SK-N-SH treated with all-trans-retinoic acid at 6 μM for 48 hours (cell line): ENCODE measurements at regions not wholly inside any gene's neighbourhood (a gene's known extent, or its start where the extent isn't known, plus 50 kb on each side); places are given as distances from the start of the nearest gene placed in this dataset.

ENCODE experiments used
- ATAC-seq: fragments of 200-7000 bp; cut with Tn5 transposase; 3 replicates; pipeline ENCODE4 v1.9.1; 2020; ENCODE audit warnings: mild to moderate bottlenecking, moderate library complexity
- ARNTL ChIP-seq: fragments of 450-650 bp; formaldehyde crosslinking; IDR thresholded peaks from 2 replicates; pipeline ENCODE4 v1.5.0; 2020; ENCODE audit warnings: low read depth, mild to moderate bottlenecking, moderate library complexity, borderline replicate concordance
- BACH2 ChIP-seq: fragments of 250-450 bp; sonication (Bioruptor Pico); IDR thresholded peaks from 2 replicates; pipeline ENCODE4 v1.9.0; 2021; ENCODE audit warnings: mild to moderate bottlenecking, borderline replicate concordance
- CREB5 ChIP-seq: fragments of 250-450 bp; sonication (Bioruptor Pico); IDR thresholded peaks from 2 replicates; pipeline ENCODE4 v1.5.1; 2020; ENCODE audit warnings: low read depth, mild to moderate bottlenecking, moderate library complexity
- CSDC2 ChIP-seq: fragments of 250-450 bp; sonication (Bioruptor Pico); IDR thresholded peaks from 2 replicates; pipeline ENCODE4 v1.5.0; 2020; ENCODE audit warnings: mild to moderate bottlenecking, moderate library complexity
- CSRNP3 ChIP-seq: fragments of 250-450 bp; sonication (Bioruptor Pico); IDR thresholded peaks from 2 replicates; pipeline ENCODE4 v1.5.1; 2021; ENCODE audit warnings: mild to moderate bottlenecking, moderate library complexity
- ESRRG ChIP-seq: fragments of 250-450 bp; sonication (Bioruptor Pico); IDR thresholded peaks from 2 replicates; pipeline ENCODE4 v1.6.1; 2021; ENCODE audit warnings: mild to moderate bottlenecking
- GLIS3 ChIP-seq: fragments of 250-450 bp; sonication (Bioruptor Pico); IDR thresholded peaks from 2 replicates; pipeline ENCODE4 v1.5.0; 2020; ENCODE audit warnings: mild to moderate bottlenecking, moderate library complexity
- ISL1 ChIP-seq: fragments of 250-450 bp; sonication (Bioruptor Pico); IDR thresholded peaks from 2 replicates; pipeline ENCODE4 v2.1.2; 2022; ENCODE audit warnings: mild to moderate bottlenecking, moderate library complexity
- OSR1 ChIP-seq: fragments of 250-450 bp; sonication (Bioruptor Pico); IDR thresholded peaks from 2 replicates; pipeline ENCODE4 v1.8.0; 2022; ENCODE audit warnings: moderate library complexity, mild to moderate bottlenecking, inconsistent platforms
- PATZ1 ChIP-seq: fragments of 250-450 bp; sonication (Bioruptor Pico); IDR thresholded peaks from 2 replicates; pipeline ENCODE4 v1.8.0; 2020; ENCODE audit warnings: mild to moderate bottlenecking, moderate library complexity, borderline replicate concordance
- POU6F1 ChIP-seq: fragments of 250-450 bp; sonication (Bioruptor Pico); IDR thresholded peaks from 2 replicates; pipeline ENCODE4 v1.8.0; 2021; ENCODE audit warnings: low read depth, mild to moderate bottlenecking, moderate library complexity, borderline replicate concordance
- PPARA ChIP-seq: fragments of 250-450 bp; sonication (Bioruptor Pico); IDR thresholded peaks from 2 replicates; pipeline ENCODE4 v1.5.0; 2020; ENCODE audit warnings: mild to moderate bottlenecking, borderline replicate concordance
- RARB ChIP-seq: fragments of 250-450 bp; sonication (Bioruptor Pico); IDR thresholded peaks from 2 replicates; pipeline ENCODE4 v1.8.0; 2021; ENCODE audit warnings: mild to moderate bottlenecking, moderate library complexity
- SNAI2 ChIP-seq: fragments of 250-450 bp; sonication (Bioruptor Pico); IDR thresholded peaks from 2 replicates; pipeline ENCODE4 v1.5.0; 2020; ENCODE audit warnings: mild to moderate bottlenecking, moderate library complexity
- TCF4 ChIP-seq: fragments of 250-450 bp; sonication (Bioruptor Pico); IDR thresholded peaks from 2 replicates; pipeline ENCODE4 v1.8.0; 2021; ENCODE audit warnings: mild to moderate bottlenecking, moderate library complexity, borderline replicate concordance
- TSHZ2 ChIP-seq: fragments of 250-450 bp; sonication (Bioruptor Pico); IDR thresholded peaks from 2 replicates; pipeline ENCODE4 v1.5.0; 2020; ENCODE audit warnings: mild to moderate bottlenecking, moderate library complexity
- ZC3H10 ChIP-seq: fragments of 250-450 bp; sonication (Bioruptor Pico); IDR thresholded peaks from 2 replicates; pipeline ENCODE4 v1.5.1; 2021; ENCODE audit warnings: mild to moderate bottlenecking, moderate library complexity
- ZFP30 ChIP-seq: fragments of 450-650 bp; formaldehyde crosslinking; IDR thresholded peaks from 2 replicates; pipeline ENCODE4 v1.5.0; 2022; ENCODE audit warnings: mild to moderate bottlenecking, moderate library complexity
- ZNF565 ChIP-seq: fragments of 450-650 bp; formaldehyde crosslinking; conservative IDR thresholded peaks from 2 replicates; pipeline ENCODE4 v1.5.0; 2020; ENCODE audit warnings: low read depth, mild to moderate bottlenecking, moderate library complexity
- ZNF70 ChIP-seq: fragments of 450-650 bp; formaldehyde crosslinking; IDR thresholded peaks from 2 replicates; pipeline ENCODE4 v1.5.0; 2020; ENCODE audit warnings: mild to moderate bottlenecking, moderate library complexity
- ZNF8 ChIP-seq: fragments of 450-650 bp; formaldehyde crosslinking; IDR thresholded peaks from 2 replicates; pipeline ENCODE4 v1.5.0; 2020; ENCODE audit warnings: mild to moderate bottlenecking, moderate library complexity

- no peak for TF ChIP-seq TCF4
- TF ChIP-seq RARB (CRISPR knock-in tag) = no peak
- no peak for TF ChIP-seq POU6F1 (CRISPR knock-in tag)
- no peak for TF ChIP-seq ZNF565
- TF ChIP-seq ZC3H10 (CRISPR knock-in tag) = no peak
- no peak for TF ChIP-seq CSRNP3 (CRISPR knock-in tag)
- no peak for TF ChIP-seq CSDC2
- TF ChIP-seq TSHZ2 (CRISPR knock-in tag) = no peak
- no peak for TF ChIP-seq GLIS3
- TF ChIP-seq ESRRG = no peak
- no peak for TF ChIP-seq ZNF70 (CRISPR knock-in tag)
- TF ChIP-seq ISL1 = no peak
- TF ChIP-seq CREB5 (CRISPR knock-in tag) = no peak
- no peak for TF ChIP-seq SNAI2
- no peak for TF ChIP-seq ZFP30 (CRISPR knock-in tag)
- no peak for TF ChIP-seq OSR1
- TF ChIP-seq ARNTL (CRISPR knock-in tag) = no peak
- no peak for TF ChIP-seq ZNF8 (CRISPR knock-in tag)
- TF ChIP-seq BACH2 (CRISPR knock-in tag) = no peak
- no peak for TF ChIP-seq PATZ1 (CRISPR knock-in tag)
- ATAC-seq = no peak
Measured at GRCh38 chr10:130240409-130240808, 104.2 kb downstream of the GLRX3 start.

- no peak for ATAC-seq
- TF ChIP-seq GLIS3 (no peak), TSHZ2 (CRISPR knock-in tag) (no peak), ZNF8 (CRISPR knock-in tag) (no peak), ISL1 (no peak), PATZ1 (CRISPR knock-in tag) (no peak), CREB5 (CRISPR knock-in tag) (no peak), CSRNP3 (CRISPR knock-in tag) (no peak), BACH2 (CRISPR knock-in tag) (no peak), PPARA (CRISPR knock-in tag) (no peak), ESRRG (no peak), POU6F1 (CRISPR knock-in tag) (no peak)
Measured at GRCh38 chr10:130242513-130242912, 106.3 kb downstream of the GLRX3 start.
